Sigmoid colon (tissue), 4 donors: ENCODE measurements at regions not wholly inside any gene's neighbourhood (a gene's known extent, or its start where the extent isn't known, plus 50 kb on each side); places are given as distances from the start of the nearest gene placed in this dataset.

ENCODE experiments used
- CTCF ChIP-seq, 4 experiments: fragments of 450-650 bp in 3 of 4; fragments of 200-600 bp in 1 of 4; IDR thresholded peaks; one replicate each; pipeline ENCODE4 v1.5.1; 2016 to 2019; ENCODE audit warnings: antibody characterized with exemption in 4 of 4, mild to moderate bottlenecking in 3 of 4, moderate library complexity in 2 of 4
- EP300 ChIP-seq, 4 donors: sonication (generic); formaldehyde crosslinking; IDR thresholded peaks; one replicate each; pipeline ENCODE4 v1.6.1; 2017; ENCODE audit warnings: antibody characterized with exemption in 4 of 4
- POLR2A ChIP-seq, 2 donors: fragments of 450-650 bp; IDR thresholded peaks; one replicate each; pipeline ENCODE4 v1.6.1; 2016; ENCODE audit warnings: antibody characterized with exemption in 2 of 2, mild to moderate bottlenecking in 2 of 2, moderate library complexity in 2 of 2

- TF ChIP-seq CTCF (IDR thresholded peaks at IDR 0.05) (no peak), EP300 (IDR thresholded peaks at IDR 0.05) (no peak), POLR2A (IDR thresholded peaks at IDR 0.05) (no peak)
Observed at GRCh38 chr4:138487230-138487629, 245.1 kb upstream of the SLC7A11 start.
